ENCODE measurements at regions not wholly inside any gene's neighbourhood (a gene's known extent, or its start where the extent isn't known, plus 50 kb on each side); places are given as distances from the start of the nearest gene placed in this dataset.

DNA sequence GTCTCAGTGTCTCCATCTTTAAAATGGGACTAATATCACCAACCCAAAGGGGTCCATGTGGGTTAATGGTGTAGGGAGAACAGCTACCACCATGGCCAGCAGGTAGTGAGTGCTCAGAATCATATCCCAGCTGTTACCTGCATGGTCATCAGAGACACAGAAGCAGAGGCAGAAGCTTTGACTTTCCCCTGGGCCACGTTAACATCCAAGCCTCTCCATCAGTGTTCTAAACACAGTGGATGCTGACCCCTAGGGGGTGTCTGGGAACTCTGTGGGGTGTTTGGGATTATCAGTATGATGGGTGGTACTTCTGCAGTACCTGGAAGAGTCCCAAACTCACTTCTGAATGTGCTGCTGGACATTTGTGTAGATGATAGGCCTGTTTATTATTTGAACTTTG, 93.6 kb downstream of the GYPC start:
- Histone ChIP-seq H2AFZ (no peak overlapping the region), H3K27me3 (ENCODE audit: insufficient read depth) (no peaks in the 10 kb centered on the region), H4K20me1 (replicated peaks; ENCODE audit: insufficient read depth) (no peaks in the 10 kb centered on the region), H3K79me2 (replicated peaks; ENCODE audit: insufficient read depth) (no peaks in the 10 kb centered on the region), H3K9me2 (ENCODE audit: insufficient read depth) (no peaks in the 10 kb centered on the region), H3K4me3 (no peak overlapping the region), H3F3A (replicated peaks; ENCODE audit: low read depth) (no peaks in the 10 kb centered on the region), H3K36me3 (ENCODE audit: insufficient read depth) (no peaks in the 10 kb centered on the region), H3K4me2 (no peak overlapping the region), H3K4me1 (ENCODE audit: insufficient read depth) (no peaks in the 10 kb centered on the region), H3K27ac (ENCODE audit: low read depth) (no peak overlapping the region)
- H3K9me3 Mint-ChIP-seq, result no peaks in the 10 kb centered on the region
- H3K4me1 Mint-ChIP-seq, result peaks cover 4% of the 10 kb centered on the region; the same call in 2 of the 3 replicates
- TF ChIP-seq POLR2AphosphoS5 (IDR thresholded peaks at IDR 0.05; ENCODE audit: low read depth) (no peak), CTCF (conservative IDR thresholded peaks at IDR 0.05; ENCODE audit: low read depth in 2 of 2) (peak; percentile 31 to 51; a peak in 3 of 4 replicates), STAT1 (IDR thresholded peaks at IDR 0.05; ENCODE audit: unreplicated experiment) (no peak), NANOG (IDR thresholded peaks at IDR 0.05; ENCODE audit: borderline replicate concordance) (no peak), ZNF114 (CRISPR knock-in tag; IDR thresholded peaks at IDR 0.05) (no peak), EZH2phosphoT487 (IDR thresholded peaks at IDR 0.05; ENCODE audit: unreplicated experiment) (no peak), CREB1 (CRISPR knock-in tag; IDR thresholded peaks at IDR 0.05; ENCODE audit: low read depth) (no peak)
- DNase-seq (ENCODE audit: low spot score) (peak; percentile 17), ATAC-seq (no peak; the same call in 2 of the 3 replicates)
- no peak overlapping the region for H3K4me3 Mint-ChIP-seq
- H3K36me3 Mint-ChIP-seq (ENCODE audit: low read depth), result no peaks in the 10 kb centered on the region
- no peak overlapping the region for H3K27ac Mint-ChIP-seq
- H3K27me3 Mint-ChIP-seq (ENCODE audit: insufficient read depth, low read depth, poor library complexity), result peaks cover 1% of the 10 kb centered on the region

DNA sequence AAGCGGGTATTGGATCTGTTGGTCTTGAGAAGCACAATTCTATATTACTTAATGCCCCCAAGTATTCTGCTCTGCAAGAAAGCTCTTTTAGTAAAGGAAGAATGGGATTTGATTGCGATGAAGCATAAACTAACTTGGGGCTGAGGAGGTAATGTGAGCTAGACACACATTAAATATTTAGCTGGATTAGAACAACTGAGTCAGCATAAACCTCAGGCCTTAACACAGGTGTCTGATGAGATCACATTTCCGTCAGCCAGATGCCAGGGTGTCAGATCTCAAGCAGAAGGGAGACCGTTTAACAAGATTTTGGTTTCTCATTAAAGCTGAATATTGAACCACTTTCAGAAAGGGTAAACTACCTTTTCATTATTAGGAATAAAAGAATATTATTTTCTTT, 94.5 kb downstream of the GYPC start:
- ATAC-seq, result no peak
- Mint-ChIP-seq H3K9me3 (no peaks in the 10 kb centered on the region; the same call in 2 of the 3 replicates), H3K4me1 (peaks cover 4% of the 10 kb centered on the region; the same call in 2 of the 3 replicates), H3K27ac (no peak overlapping the region), H3K36me3 (ENCODE audit: low read depth) (no peaks in the 10 kb centered on the region), H3K4me3 (no peak overlapping the region), H3K27me3 (ENCODE audit: insufficient read depth, low read depth, poor library complexity) (peaks cover 1% of the 10 kb centered on the region)
- Histone ChIP-seq H3K79me2 (replicated peaks; ENCODE audit: insufficient read depth) (no peaks in the 10 kb centered on the region), H3K4me2 (no peak overlapping the region), H2AFZ (no peak overlapping the region), H3K27me3 (ENCODE audit: insufficient read depth) (no peaks in the 10 kb centered on the region), H3K4me3 (no peak overlapping the region), H3K4me1 (ENCODE audit: insufficient read depth) (no peaks in the 10 kb centered on the region), H3F3A (replicated peaks; ENCODE audit: low read depth) (no peaks in the 10 kb centered on the region), H3K9me2 (ENCODE audit: insufficient read depth) (no peaks in the 10 kb centered on the region), H3K36me3 (ENCODE audit: insufficient read depth) (no peaks in the 10 kb centered on the region), H4K20me1 (replicated peaks; ENCODE audit: insufficient read depth) (no peaks in the 10 kb centered on the region), H3K27ac (ENCODE audit: low read depth) (no peak overlapping the region)
- DNase-seq (ENCODE audit: low spot score), result no peak
- TF ChIP-seq STAT1 (IDR thresholded peaks at IDR 0.05; ENCODE audit: unreplicated experiment) (no peak), NANOG (IDR thresholded peaks at IDR 0.05; ENCODE audit: borderline replicate concordance) (no peak), ZNF331 (CRISPR knock-in tag; IDR thresholded peaks at IDR 0.05; ENCODE audit: low read depth) (no peak), EZH2 (IDR thresholded peaks at IDR 0.05; ENCODE audit: low read depth, unreplicated experiment) (no peak), JUNB (IDR thresholded peaks at IDR 0.05; ENCODE audit: unreplicated experiment) (no peak), REST (IDR thresholded peaks at IDR 0.05; ENCODE audit: unreplicated experiment) (no peak), ZNF462 (CRISPR knock-in tag; IDR thresholded peaks at IDR 0.05) (no peak)
